ENCODE measurements at regions not wholly inside any gene's neighbourhood (a gene's known extent, or its start where the extent isn't known, plus 50 kb on each side); places are given as distances from the start of the nearest gene placed in this dataset.

GRCh38 chr6:115133790-115134189 lies 791.0 kb upstream of the HS3ST5 start:
- no peak for TF ChIP-seq FOSB (CRISPR knock-in tag; IDR thresholded peaks at IDR 0.05)
- no peak for TF ChIP-seq RNF2 (IDR thresholded peaks at IDR 0.05; ENCODE audit: borderline replicate concordance, low read depth)
- no peak for TF ChIP-seq CTCF (IDR thresholded peaks at IDR 0.05)
- no peak for TF ChIP-seq EP300 (IDR thresholded peaks at IDR 0.05)
- TF ChIP-seq MAFK (IDR thresholded peaks at IDR 0.05; ENCODE audit: partially characterized antibody): no peak
- no peak for TF ChIP-seq POLR2A (IDR thresholded peaks at IDR 0.05; ENCODE audit: low read length)
- TF ChIP-seq PBX3 (IDR thresholded peaks at IDR 0.05): no peak
- TF ChIP-seq CBX8 (IDR thresholded peaks at IDR 0.05): no peak
